ENCODE measurements at regions not wholly inside any gene's neighbourhood (a gene's known extent, or its start where the extent isn't known, plus 50 kb on each side); places are given as distances from the start of the nearest gene placed in this dataset.
"Not testable (repeated sequence)": the region's sequence is repeated elsewhere in the genome, so short reads cannot be mapped to it uniquely, and the experiment has no call there.

GRCh38 chr12:104886418-104887401, 71.4 kb downstream of the SLC41A2 start:
- peak in 2 of 8 experiments; percentile 17 to 19 for ATAC-seq (replicated peaks in 6 of 8)
- Histone ChIP-seq H3K4me1 (replicated peaks in 1 of 2) (no peaks in the 10 kb centered on the region), H3K27ac (no peak overlapping the region), H3K4me3 (no peak overlapping the region)
- in situ Hi-C loops (cut with MboI; ENCODE audit: low pct_unique_long_range_greater_than_20kb in 2 of 9, low sequenced_read_pairs in 9 of 9, unreplicated experiment in 9 of 9) = loop anchor here in 1 of 9 experiments (25.0 kb wide), 2 partner anchors 524 to 699 kb away; no protein-coding TSS in a partner anchor
- WGBS, 10 experiments = 47 to 100% (median 82%) methylated on average over 1 to 3 of the region's 3 CpGs

- H3K27ac ChIP-seq; ATAC-seq (replicated peaks in 6 of 8); H3K4me3 ChIP-seq; H3K4me1 ChIP-seq (replicated peaks in 1 of 2): not testable (repeated sequence)
- WGBS, 10 experiments = 33 to 80% methylated on average over 1 of the region's 3 CpGs; no CpG with 5 or more reads in 8 of the 10 experiments
- in situ Hi-C loops (cut with MboI; ENCODE audit: low pct_unique_long_range_greater_than_20kb in 2 of 9, low sequenced_read_pairs in 9 of 9, unreplicated experiment in 9 of 9) = loop anchor here in 1 of 9 experiments (25.0 kb wide), 2 partner anchors 517 to 692 kb away; no protein-coding TSS in a partner anchor
Measured at GRCh38 chr12:104878858-104879257, 79.2 kb downstream of the SLC41A2 start.

DNA sequence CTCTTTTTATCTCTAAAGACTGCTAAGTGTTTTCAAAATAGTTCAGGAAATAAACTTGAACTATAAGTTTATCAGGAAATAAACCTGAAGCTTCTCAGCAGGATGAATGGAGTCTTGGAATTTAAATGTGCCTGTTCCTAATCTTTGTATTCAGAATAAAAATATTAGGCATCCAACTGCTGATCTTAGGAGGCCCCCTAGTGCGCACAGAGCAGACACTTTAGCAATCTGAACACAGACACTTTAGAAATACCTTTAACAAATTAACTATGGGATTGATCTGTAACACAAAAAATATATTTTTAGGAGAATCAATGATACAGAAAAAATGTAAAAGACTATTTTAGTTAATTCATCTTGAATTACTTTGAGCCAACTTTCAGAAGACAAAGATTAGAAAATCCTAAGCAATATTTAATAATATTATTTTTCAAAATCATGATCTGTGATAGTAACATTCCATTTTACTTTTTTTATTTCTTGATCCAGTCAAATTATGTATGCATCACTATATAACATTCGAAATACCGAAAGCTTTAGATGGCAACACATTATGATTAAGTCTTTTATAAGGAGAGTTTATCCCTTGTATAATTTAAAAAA, 80.9 kb downstream of the SLC41A2 start:
- in situ Hi-C loops (cut with MboI; ENCODE audit: low pct_unique_long_range_greater_than_20kb in 2 of 9, low sequenced_read_pairs in 9 of 9, unreplicated experiment in 9 of 9) = loop anchor here in 1 of 9 experiments (25.0 kb wide), 2 partner anchors 515 to 690 kb away; no protein-coding TSS in a partner anchor

GRCh38 chr12:104873374-104873773, 84.7 kb downstream of the SLC41A2 start:
- peaks cover 0 to 4% of the 10 kb centered on the region in 2 donors for H3K4me1 ChIP-seq (replicated peaks in 1 of 2)
- peak in 1 of 8 experiments; percentile 21 for ATAC-seq (replicated peaks in 6 of 8)
- no peak overlapping the region for H3K4me3 ChIP-seq
- in situ Hi-C loops (cut with MboI; ENCODE audit: low pct_unique_long_range_greater_than_20kb in 2 of 9, low sequenced_read_pairs in 9 of 9, unreplicated experiment in 9 of 9) = loop anchor here in 1 of 9 experiments (25.0 kb wide), 3 partner anchors 89 to 511 kb away; partner anchors contain the start of gene SLC41A2
- H3K27ac ChIP-seq = no peak overlapping the region
- WGBS, 10 experiments = 79 to 100% (median 92%) methylated on average over 1 to 2 of the region's 2 CpGs

More for the DNA sequence above, 80.9 kb downstream of the SLC41A2 start:
- H3K4me1 ChIP-seq (replicated peaks in 1 of 2) = no peaks in the 10 kb centered on the region
- ATAC-seq (replicated peaks in 6 of 8) = peak in 5 of 8 experiments; percentile 37 to 84 (median 69)
- H3K4me3 ChIP-seq = no peak overlapping the region
- 27 to 95% (median 80%) methylated on average over 1 to 3 of the region's 3 CpGs; no CpG with 5 or more reads in 1 of the 10 experiments for WGBS, 10 experiments
- no peak overlapping the region for H3K27ac ChIP-seq

DNA sequence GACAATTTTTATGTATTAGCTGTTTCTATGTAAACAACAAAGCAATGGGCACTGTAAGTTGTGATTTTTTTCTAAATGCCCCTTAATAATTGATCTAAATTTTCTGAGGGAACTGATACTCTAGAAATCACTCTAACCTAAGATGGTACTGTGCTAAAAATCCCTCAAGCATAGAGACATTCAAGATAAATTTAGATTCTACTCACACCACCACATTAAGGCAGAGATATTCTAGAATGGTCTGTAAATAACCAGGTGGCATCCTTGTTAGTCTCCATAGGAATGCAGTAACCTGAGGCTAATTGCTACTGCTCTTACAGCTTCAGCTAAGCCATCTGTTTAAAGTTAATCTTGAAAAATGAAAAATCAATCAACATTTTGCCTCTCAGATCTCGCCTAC, 87.3 kb downstream of the SLC41A2 start:
- H3K4me3 ChIP-seq = no peak overlapping the region
- 44 to 100% (median 80%) methylated on average over 1 of the region's 1 CpG; no CpG with 5 or more reads in 1 of the 10 experiments for WGBS, 10 experiments
- ATAC-seq (replicated peaks in 6 of 8) = peak in 2 of 8 experiments; percentile 17 to 59
- H3K4me1 ChIP-seq (replicated peaks in 1 of 2) = peaks cover 0 to 4% of the 10 kb centered on the region in 2 donors
- in situ Hi-C loops (cut with MboI; ENCODE audit: low pct_unique_long_range_greater_than_20kb in 2 of 9, low sequenced_read_pairs in 9 of 9, unreplicated experiment in 9 of 9) = loop anchor here in 1 of 9 experiments (25.0 kb wide), 3 partner anchors 92 to 508 kb away; partner anchors contain the start of gene SLC41A2
- no peak overlapping the region for H3K27ac ChIP-seq

DNA sequence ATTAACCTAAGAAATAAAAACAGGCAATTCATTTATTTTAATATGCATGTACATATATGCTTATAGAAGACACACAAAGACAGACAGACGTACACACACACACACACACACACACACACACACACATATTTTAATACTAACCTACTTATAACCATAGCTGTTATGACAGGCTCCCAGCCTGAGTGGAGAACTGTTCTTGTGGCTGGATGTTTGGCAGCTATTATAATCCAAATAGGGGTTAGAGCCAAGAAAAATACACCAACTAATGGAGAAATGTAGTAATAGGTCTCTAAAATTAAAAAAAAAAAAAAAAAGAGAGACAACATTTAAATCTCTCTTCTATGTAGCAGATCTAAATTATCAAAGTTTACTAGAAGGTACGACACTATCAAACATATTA, 91.8 kb downstream of the SLC41A2 start:
- in situ Hi-C loops (cut with MboI; ENCODE audit: low pct_unique_long_range_greater_than_20kb in 2 of 9, low sequenced_read_pairs in 9 of 9, unreplicated experiment in 9 of 9) = loop anchor here in 1 of 9 experiments (25.0 kb wide), 3 partner anchors 96 to 504 kb away; partner anchors contain the start of gene SLC41A2
- no peak for ATAC-seq (replicated peaks in 6 of 8)
- Histone ChIP-seq H3K27ac (no peak overlapping the region), H3K4me1 (replicated peaks in 1 of 2) (peaks cover 0 to 4% of the 10 kb centered on the region in 2 donors), H3K4me3 (no peak overlapping the region)
- 77 to 100% (median 100%) methylated on average over 1 to 2 of the region's 2 CpGs; no CpG with 5 or more reads in 2 of the 10 experiments for WGBS, 10 experiments

- 83 to 100% (median 92%) methylated on average over 1 of the region's 1 CpG; no CpG with 5 or more reads in 4 of the 10 experiments for WGBS, 10 experiments
- Histone ChIP-seq H3K4me1 (replicated peaks in 1 of 2) (no peaks in the 10 kb centered on the region), H3K4me3 (no peak overlapping the region), H3K27ac (no peak overlapping the region)
- ATAC-seq (replicated peaks in 6 of 8) = no peak
- in situ Hi-C loops (cut with MboI; ENCODE audit: low pct_unique_long_range_greater_than_20kb in 2 of 9, low sequenced_read_pairs in 9 of 9, unreplicated experiment in 9 of 9) = loop anchor here in 1 of 9 experiments (25.0 kb wide), 3 partner anchors 97 to 503 kb away; partner anchors contain the start of gene SLC41A2
Measured at GRCh38 chr12:104865080-104865479, 93.0 kb downstream of the SLC41A2 start.

GRCh38 chr12:104864668-104865067, 93.4 kb downstream of the SLC41A2 start:
- H3K4me3 ChIP-seq = no peak overlapping the region
- H3K4me1 ChIP-seq (replicated peaks in 1 of 2) = no peaks in the 10 kb centered on the region
- ATAC-seq (replicated peaks in 6 of 8) = peak in 1 of 8 experiments; percentile 32
- in situ Hi-C loops (cut with MboI; ENCODE audit: low pct_unique_long_range_greater_than_20kb in 2 of 9, low sequenced_read_pairs in 9 of 9, unreplicated experiment in 9 of 9) = loop anchor here in 1 of 9 experiments (25.0 kb wide), 3 partner anchors 98 to 502 kb away; partner anchors contain the start of gene SLC41A2
- no peak overlapping the region for H3K27ac ChIP-seq

GRCh38 chr12:104863296-104863948, 94.7 kb downstream of the SLC41A2 start:
- WGBS, 10 experiments = 72 to 100% (median 91%) methylated on average over 1 to 5 of the region's 5 CpGs
- Histone ChIP-seq H3K4me1 (replicated peaks in 1 of 2) (peaks cover 0 to 8% of the 10 kb centered on the region in 2 donors), H3K4me3 (no peak overlapping the region), H3K27ac (no peak overlapping the region)
- in situ Hi-C loops (cut with MboI; ENCODE audit: low pct_unique_long_range_greater_than_20kb in 2 of 9, low sequenced_read_pairs in 9 of 9, unreplicated experiment in 9 of 9) = loop anchor here in 1 of 9 experiments (25.0 kb wide), 3 partner anchors 99 to 501 kb away; partner anchors contain the start of gene SLC41A2
- ATAC-seq (replicated peaks in 6 of 8) = no peak

GRCh38 chr12:104858611-104859543, 99.2 kb downstream of the SLC41A2 start:
- in situ Hi-C loops (cut with MboI; ENCODE audit: low pct_unique_long_range_greater_than_20kb in 2 of 9, low sequenced_read_pairs in 9 of 9, unreplicated experiment in 9 of 9) = loop anchor here in 1 of 9 experiments (25.0 kb wide), 3 partner anchors 97 to 497 kb away; partner anchors contain the start of gene SLC41A2
- peak in 7 of 8 experiments; percentile 61 to 94 (median 88) for ATAC-seq (replicated peaks in 6 of 8)
- no peak overlapping the region for H3K4me3 ChIP-seq
- WGBS, 10 experiments = 67 to 96% (median 91%) methylated on average over 1 to 4 of the region's 4 CpGs; no CpG with 5 or more reads in 2 of the 10 experiments
- H3K4me1 ChIP-seq (replicated peaks in 1 of 2) = peaks cover 0 to 8% of the 10 kb centered on the region in 2 donors
- H3K27ac ChIP-seq = no peak overlapping the region

DNA sequence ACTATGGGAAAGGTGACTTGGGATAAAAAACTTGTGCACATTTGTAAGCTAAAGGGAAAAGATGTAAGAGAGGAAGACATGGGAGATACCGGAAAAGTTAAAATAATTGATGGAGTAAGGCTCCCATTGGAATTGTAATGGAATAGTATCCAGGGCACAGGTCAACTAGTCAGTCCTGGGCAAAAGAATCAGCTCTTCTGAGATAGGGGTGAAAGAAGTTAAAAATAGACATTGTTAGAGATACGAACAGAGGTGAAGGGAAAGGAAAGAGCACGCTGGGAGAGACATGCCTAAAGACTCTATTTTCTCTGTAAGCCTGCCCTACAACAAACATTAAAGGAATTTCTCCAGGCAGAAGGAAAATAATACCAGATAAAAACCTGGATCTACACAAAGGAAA, 101.6 kb downstream of the SLC41A2 start:
- ATAC-seq (replicated peaks in 6 of 8) = no peak
- 73 to 100% (median 82%) methylated on average over 1 to 3 of the region's 3 CpGs; no CpG with 5 or more reads in 1 of the 10 experiments for WGBS, 10 experiments

More for the DNA sequence above, 101.6 kb downstream of the SLC41A2 start:
- H3K4me1 ChIP-seq (replicated peaks in 1 of 2) = peaks cover 0 to 8% of the 10 kb centered on the region in 2 donors
- H3K4me3 ChIP-seq = no peak overlapping the region
- H3K27ac ChIP-seq = no peak overlapping the region
- in situ Hi-C loops (cut with MboI; ENCODE audit: low pct_unique_long_range_greater_than_20kb in 2 of 9, low sequenced_read_pairs in 9 of 9, unreplicated experiment in 9 of 9) = loop anchor here in 1 of 9 experiments (25.0 kb wide), 3 partner anchors 94 to 494 kb away; partner anchors contain the start of gene SLC41A2

All from motor neuron (in vitro differentiated cells).